HG03571 (cell line): ENCODE measurements at regions not wholly inside any gene's neighbourhood (a gene's known extent, or its start where the extent isn't known, plus 50 kb on each side); places are given as distances from the start of the nearest gene placed in this dataset.
"Not testable (repeated sequence)": the region's sequence is repeated elsewhere in the genome, so short reads cannot be mapped to it uniquely, and the experiment has no call there.

Experiments used
- ATAC-seq: cut with Tn5 transposase; IDR thresholded peaks from one replicate; pipeline ENCODE4 v1.9.1; 2021; ENCODE audit not compliant: unreplicated experiment

- ATAC-seq = not testable (repeated sequence)
Observed at GRCh38 chr22:25348996-25349395, 129.6 kb downstream of the CRYBB2 start.

GRCh38 chr22:25350551-25350971, 131.1 kb downstream of the CRYBB2 start:
- ATAC-seq = no peak

GRCh38 chr22:25351631-25352293, 132.3 kb downstream of the CRYBB2 start:
- no peak for ATAC-seq

GRCh38 chr22:25352294-25352680, 132.8 kb downstream of the CRYBB2 start:
- ATAC-seq = no peak

- ATAC-seq = no peak
Observed at GRCh38 chr22:25353516-25354445, 134.3 kb downstream of the CRYBB2 start.

- ATAC-seq = no peak
Observed at GRCh38 chr22:25354456-25354855, 135.0 kb downstream of the CRYBB2 start.

GRCh38 chr22:25357132-25357455, 137.7 kb downstream of the CRYBB2 start:
- ATAC-seq = no peak

GRCh38 chr22:25357606-25358420, 138.4 kb downstream of the CRYBB2 start:
- no peak for ATAC-seq

- ATAC-seq = no peak
Observed at GRCh38 chr22:25358421-25359170, 139.2 kb downstream of the CRYBB2 start.

- no peak for ATAC-seq
Observed at GRCh38 chr22:25359601-25360261, 140.3 kb downstream of the CRYBB2 start.

- ATAC-seq = no peak
Observed at GRCh38 chr22:25360411-25360810, 141.0 kb downstream of the CRYBB2 start.

- ATAC-seq = no peak
Observed at GRCh38 chr22:25360891-25361645, 141.6 kb downstream of the CRYBB2 start.

- no peak for ATAC-seq
Observed at GRCh38 chr22:25361899-25362214, 142.4 kb downstream of the CRYBB2 start.

- ATAC-seq = no peak
Observed at GRCh38 chr22:25362215-25362882, 142.9 kb downstream of the CRYBB2 start.

- ATAC-seq = no peak
Observed at GRCh38 chr22:25362883-25363240, 143.4 kb downstream of the CRYBB2 start.

GRCh38 chr22:25363474-25363873, 144.0 kb downstream of the CRYBB2 start:
- no peak for ATAC-seq

- no peak for ATAC-seq
Observed at GRCh38 chr22:25364281-25364680, 144.8 kb downstream of the CRYBB2 start.

GRCh38 chr22:25364736-25365241, 145.3 kb downstream of the CRYBB2 start:
- ATAC-seq = no peak
